Testis (tissue), 2 donors: ENCODE measurements at regions not wholly inside any gene's neighbourhood (a gene's known extent, or its start where the extent isn't known, plus 50 kb on each side); places are given as distances from the start of the nearest gene placed in this dataset.

ENCODE experiments used
- CTCF ChIP-seq, 3 experiments: fragments of 450-650 bp in 2 of 3; fragments of 200-600 bp in 1 of 3; sonication (generic) in 1 of 3; IDR thresholded peaks; one replicate each; pipeline ENCODE4 v1.5.1; 2016 to 2019; ENCODE audit warnings: antibody characterized with exemption in 3 of 3, mild to moderate bottlenecking in 2 of 3, moderate library complexity in 1 of 3
- POLR2A ChIP-seq: fragments of 450-650 bp; IDR thresholded peaks from one replicate; pipeline ENCODE4 v1.6.1; 2017; ENCODE audit warnings: antibody characterized with exemption, mild to moderate bottlenecking, moderate library complexity

DNA sequence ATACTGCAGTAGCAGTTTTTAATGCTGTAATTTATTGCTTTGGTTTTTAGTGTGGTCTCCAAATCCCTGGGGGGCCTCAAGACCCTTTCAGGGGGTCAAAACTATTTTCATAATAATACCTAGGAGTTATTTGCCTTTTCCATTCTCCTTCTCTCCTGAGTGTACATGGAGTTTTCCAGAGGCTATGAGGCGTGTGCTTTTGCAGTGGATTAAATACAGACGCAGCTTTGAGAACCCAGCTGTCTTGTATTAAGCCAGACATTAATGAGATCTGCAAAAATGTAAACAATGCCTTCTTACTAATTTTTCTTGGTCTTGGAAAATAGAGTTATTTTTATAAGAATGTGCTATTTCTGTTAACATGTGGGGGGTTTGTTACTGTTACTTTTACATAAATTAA, 68.6 kb downstream of the SLC25A47 start:
- TF ChIP-seq CTCF (IDR thresholded peaks at IDR 0.05) (no peak), POLR2A (no peak)
